ENCODE measurements at regions not wholly inside any gene's neighbourhood (a gene's known extent, or its start where the extent isn't known, plus 50 kb on each side); places are given as distances from the start of the nearest gene placed in this dataset.

GRCh38 chr1:5717031-5717682, 275.1 kb downstream of the NPHP4 start:
- Histone ChIP-seq H3K4me3 (no peak overlapping the region), H3K4me2 (no peak overlapping the region)

More at GRCh38 chr1:5717031-5717682, 275.1 kb downstream of the NPHP4 start:
- Histone ChIP-seq H3K9me2 (ENCODE audit: insufficient read depth) (no peaks in the 10 kb centered on the region), H4K20me1 (replicated peaks; ENCODE audit: insufficient read depth) (no peaks in the 10 kb centered on the region), H3K27ac (ENCODE audit: low read depth) (no peak overlapping the region), H3K4me1 (ENCODE audit: insufficient read depth) (no peaks in the 10 kb centered on the region), H3K27me3 (ENCODE audit: insufficient read depth) (no peaks in the 10 kb centered on the region), H3K36me3 (ENCODE audit: insufficient read depth) (no peaks in the 10 kb centered on the region), H2AFZ (no peak overlapping the region), H3F3A (replicated peaks; ENCODE audit: low read depth) (no peaks in the 10 kb centered on the region), H3K79me2 (replicated peaks; ENCODE audit: insufficient read depth) (no peaks in the 10 kb centered on the region)
- TF ChIP-seq ZNF462 (CRISPR knock-in tag; IDR thresholded peaks at IDR 0.05) = no peak
- H3K27me3 Mint-ChIP-seq (ENCODE audit: insufficient read depth, low read depth, poor library complexity) = peaks cover 5% of the 10 kb centered on the region
- no peak overlapping the region for H3K4me3 Mint-ChIP-seq
- peaks cover 25% of the 10 kb centered on the region for H3K9me3 Mint-ChIP-seq
- peaks cover 8% of the 10 kb centered on the region; the same call in 1 of the 3 replicates for H3K36me3 Mint-ChIP-seq (ENCODE audit: low read depth)
- DNase-seq (ENCODE audit: low spot score) (no peak), ATAC-seq (peak; percentile 25)
- H3K27ac Mint-ChIP-seq = no peak overlapping the region
- peaks cover 25% of the 10 kb centered on the region for H3K4me1 Mint-ChIP-seq
